PFSK-1 (cell line): ENCODE measurements at regions not wholly inside any gene's neighbourhood (a gene's known extent, or its start where the extent isn't known, plus 50 kb on each side); places are given as distances from the start of the nearest gene placed in this dataset.

Experiments used
- FOXP2 ChIP-seq: optimal IDR thresholded peaks from 2 replicates; pipeline ENCODE3; 2011; ENCODE audit warnings: borderline replicate concordance, control low read depth, inconsistent platforms; ENCODE audit not compliant: insufficient read depth; ENCODE audit errors: extremely low read length, extremely low read depth
- POLR2AphosphoS5 ChIP-seq: IDR thresholded peaks from 2 replicates; pipeline ENCODE4 v1.6.1; 2012; ENCODE audit warnings: low read depth, mild to moderate bottlenecking, control low read depth, low read length, moderate library complexity
- SIN3A ChIP-seq: IDR thresholded peaks from 2 replicates; pipeline ENCODE4 v1.6.1; 2012; ENCODE audit warnings: mild to moderate bottlenecking, low read length, moderate library complexity, borderline replicate concordance; ENCODE audit not compliant: insufficient read depth
- TAF1 ChIP-seq: IDR thresholded peaks from 2 replicates; pipeline ENCODE4 v1.6.1; 2012; ENCODE audit warnings: low read length, control low read depth, borderline replicate concordance; ENCODE audit not compliant: insufficient read depth
- TF ChIP-seq, protein P1 (sequence below), 2 experiments: IDR thresholded peaks; 2 replicates each; pipeline versions ENCODE4 v1.6.1 to v1.8.0; 2011 to 2012; ENCODE audit warnings: low read depth in 2 of 2, low read length in 2 of 2, control low read depth in 1 of 2, inconsistent platforms in 1 of 2, mild to moderate bottlenecking in 1 of 2, moderate library complexity in 1 of 2; ENCODE audit not compliant: insufficient read depth in 1 of 2

DNA sequence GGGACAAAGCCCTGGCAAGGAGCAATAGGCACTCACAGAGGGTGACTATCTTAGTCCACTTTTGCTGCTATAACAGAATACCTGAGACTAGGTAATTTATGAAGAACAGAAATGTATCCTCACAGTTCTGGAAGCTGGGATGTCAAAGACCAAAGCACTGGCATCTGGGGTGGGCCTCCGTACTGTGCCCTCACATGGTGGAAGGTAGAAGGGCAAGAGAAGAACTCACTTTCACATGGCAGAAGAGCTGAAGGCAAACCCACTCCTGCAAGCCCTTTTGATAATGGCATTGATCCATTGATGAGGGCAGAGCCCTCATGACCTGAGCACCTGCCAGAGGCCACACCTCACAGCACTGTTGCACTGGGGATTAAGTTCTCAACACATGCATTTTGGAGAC lies 173.4 kb upstream of the C2CD4B start:
- TF ChIP-seq, protein P1, sequence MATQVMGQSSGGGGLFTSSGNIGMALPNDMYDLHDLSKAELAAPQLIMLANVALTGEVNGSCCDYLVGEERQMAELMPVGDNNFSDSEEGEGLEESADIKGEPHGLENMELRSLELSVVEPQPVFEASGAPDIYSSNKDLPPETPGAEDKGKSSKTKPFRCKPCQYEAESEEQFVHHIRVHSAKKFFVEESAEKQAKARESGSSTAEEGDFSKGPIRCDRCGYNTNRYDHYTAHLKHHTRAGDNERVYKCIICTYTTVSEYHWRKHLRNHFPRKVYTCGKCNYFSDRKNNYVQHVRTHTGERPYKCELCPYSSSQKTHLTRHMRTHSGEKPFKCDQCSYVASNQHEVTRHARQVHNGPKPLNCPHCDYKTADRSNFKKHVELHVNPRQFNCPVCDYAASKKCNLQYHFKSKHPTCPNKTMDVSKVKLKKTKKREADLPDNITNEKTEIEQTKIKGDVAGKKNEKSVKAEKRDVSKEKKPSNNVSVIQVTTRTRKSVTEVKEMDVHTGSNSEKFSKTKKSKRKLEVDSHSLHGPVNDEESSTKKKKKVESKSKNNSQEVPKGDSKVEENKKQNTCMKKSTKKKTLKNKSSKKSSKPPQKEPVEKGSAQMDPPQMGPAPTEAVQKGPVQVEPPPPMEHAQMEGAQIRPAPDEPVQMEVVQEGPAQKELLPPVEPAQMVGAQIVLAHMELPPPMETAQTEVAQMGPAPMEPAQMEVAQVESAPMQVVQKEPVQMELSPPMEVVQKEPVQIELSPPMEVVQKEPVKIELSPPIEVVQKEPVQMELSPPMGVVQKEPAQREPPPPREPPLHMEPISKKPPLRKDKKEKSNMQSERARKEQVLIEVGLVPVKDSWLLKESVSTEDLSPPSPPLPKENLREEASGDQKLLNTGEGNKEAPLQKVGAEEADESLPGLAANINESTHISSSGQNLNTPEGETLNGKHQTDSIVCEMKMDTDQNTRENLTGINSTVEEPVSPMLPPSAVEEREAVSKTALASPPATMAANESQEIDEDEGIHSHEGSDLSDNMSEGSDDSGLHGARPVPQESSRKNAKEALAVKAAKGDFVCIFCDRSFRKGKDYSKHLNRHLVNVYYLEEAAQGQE (IDR thresholded peaks at IDR 0.05; ENCODE audit: insufficient read depth in 1 of 2, low read depth in 2 of 2, low read length in 2 of 2) = no peak
- TF ChIP-seq TAF1 (no peak), POLR2AphosphoS5 (no peak), SIN3A (no peak), FOXP2 (no peak)
